ENCODE measurements at regions not wholly inside any gene's neighbourhood (a gene's known extent, or its start where the extent isn't known, plus 50 kb on each side); places are given as distances from the start of the nearest gene placed in this dataset.

DNA sequence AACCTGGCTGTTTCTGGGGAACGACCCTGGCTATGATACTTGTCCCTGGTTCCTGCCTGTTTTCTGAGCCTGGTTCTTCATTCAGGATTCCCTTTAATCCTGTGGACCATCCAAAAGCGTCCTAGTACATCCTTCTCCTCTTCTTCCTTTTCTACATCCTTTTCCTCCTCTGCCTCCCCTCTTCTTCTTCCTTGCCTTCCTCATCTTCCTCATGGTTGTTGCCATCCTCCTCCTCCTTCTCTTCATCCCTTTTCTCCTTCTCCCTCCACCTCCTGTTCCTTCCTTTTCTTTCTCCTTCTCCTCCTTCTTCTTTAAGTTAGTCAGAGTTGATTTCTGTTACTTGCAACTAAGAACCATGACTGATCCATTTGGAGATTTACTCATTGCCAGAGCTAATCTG lies 197.8 kb downstream of the FOXD2 start:
- H3K27ac ChIP-seq, result no peak overlapping the region
- DNase-seq, result no peak
- no peaks in the 10 kb centered on the region for H3K9me3 ChIP-seq
- intact Hi-C loops (cut with DNase I; ENCODE audit: low total_unique reads), result no loop called here
- H3K36me3 ChIP-seq, result no peaks in the 10 kb centered on the region
- peaks cover 0 to 4% (median 0%) of the 10 kb centered on the region in 4 donors for H3K4me1 ChIP-seq
- H3K4me3 ChIP-seq, result no peak overlapping the region
- H3K27me3 ChIP-seq, result peaks cover 0 to 6% of the 10 kb centered on the region in 2 donors
- no peak for TF ChIP-seq CTCF (IDR thresholded peaks at IDR 0.05)

DNA sequence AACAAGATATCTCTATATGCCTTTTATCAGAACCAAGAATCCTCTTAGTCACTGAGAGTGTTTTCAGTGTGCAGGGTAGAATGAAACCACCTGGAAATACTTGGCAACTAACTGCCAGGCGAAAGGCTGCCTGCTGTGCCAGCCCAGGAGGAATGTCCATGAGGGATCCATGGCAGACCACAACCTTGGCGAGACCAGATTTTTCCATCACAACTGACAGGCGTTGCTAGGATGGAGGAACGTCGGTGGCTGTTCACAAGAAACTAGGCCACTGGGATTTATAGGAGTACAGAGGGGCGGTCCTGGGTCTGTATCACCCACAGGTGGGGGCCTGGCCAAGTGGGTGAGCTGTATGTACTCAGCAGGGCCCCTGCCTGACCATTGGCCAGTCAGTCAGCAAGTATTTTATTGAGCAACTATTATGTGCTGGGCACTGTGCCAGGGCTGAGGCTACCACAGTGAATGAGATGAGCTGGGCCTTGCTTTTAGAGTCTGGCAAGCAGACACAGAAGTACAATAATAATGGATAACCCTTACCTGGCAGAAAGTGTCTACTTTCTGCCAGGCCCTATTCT lies 199.4 kb downstream of the FOXD2 start:
- DNase-seq, result no peak
- Histone ChIP-seq H3K27ac (no peak overlapping the region), H3K36me3 (no peaks in the 10 kb centered on the region), H3K9me3 (no peaks in the 10 kb centered on the region), H3K4me3 (no peak overlapping the region), H3K4me1 (peaks cover 0 to 4% (median 0%) of the 10 kb centered on the region in 4 donors), H3K27me3 (no peaks in the 10 kb centered on the region)
- intact Hi-C loops (cut with DNase I; ENCODE audit: low total_unique reads), result no loop called here
- no peak for TF ChIP-seq CTCF (IDR thresholded peaks at IDR 0.05)

DNA sequence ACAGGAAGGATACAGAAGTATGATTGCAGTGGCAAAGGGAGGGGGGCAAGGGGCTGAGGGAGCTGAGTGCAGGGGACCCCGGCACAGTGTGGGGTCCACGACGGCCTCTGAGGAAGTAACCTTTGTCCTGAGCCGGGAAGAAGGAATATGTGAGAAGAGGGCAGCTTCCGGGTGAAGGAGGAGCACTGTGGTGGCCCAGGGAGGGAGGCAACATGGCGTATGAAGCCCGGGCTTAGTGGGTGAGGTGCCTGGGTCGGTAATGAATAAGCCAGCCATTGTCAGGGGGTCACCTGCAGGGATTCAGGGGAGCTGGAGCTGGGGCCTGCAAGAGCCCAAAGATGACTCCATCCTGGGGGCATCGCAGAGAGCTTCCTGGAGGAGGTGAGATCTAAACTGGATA lies 200.4 kb downstream of the FOXD2 start:
- Histone ChIP-seq H3K4me3 (no peak overlapping the region), H3K4me1 (peaks cover 0 to 7% (median 2%) of the 10 kb centered on the region in 4 donors), H3K27me3 (no peaks in the 10 kb centered on the region), H3K9me3 (no peaks in the 10 kb centered on the region), H3K36me3 (no peaks in the 10 kb centered on the region), H3K27ac (no peak overlapping the region)
- DNase-seq, result no peak
- TF ChIP-seq CTCF (IDR thresholded peaks at IDR 0.05), result no peak
- intact Hi-C loops (cut with DNase I; ENCODE audit: low total_unique reads), result no loop called here

- Histone ChIP-seq H3K36me3 (no peaks in the 10 kb centered on the region), H3K27me3 (no peaks in the 10 kb centered on the region), H3K9me3 (no peaks in the 10 kb centered on the region), H3K27ac (no peak overlapping the region), H3K4me1 (peaks cover 0 to 12% (median 6%) of the 10 kb centered on the region in 4 donors), H3K4me3 (no peak overlapping the region)
- TF ChIP-seq CTCF (IDR thresholded peaks at IDR 0.05), result no peak
- no peak for DNase-seq
- intact Hi-C loops (cut with DNase I; ENCODE audit: low total_unique reads), result no loop called here
These were observed 200.9 kb downstream of the FOXD2 start for GRCh38 chr1:47638713-47639112.

- TF ChIP-seq CTCF (IDR thresholded peaks at IDR 0.05), result no peak
- peak overlapping the region; percentile 67 for H3K27ac ChIP-seq
- H3K4me3 ChIP-seq, result no peak overlapping the region
- no peak for DNase-seq
- no peaks in the 10 kb centered on the region for H3K36me3 ChIP-seq
- intact Hi-C loops (cut with DNase I; ENCODE audit: low total_unique reads), result no loop called here
- no peaks in the 10 kb centered on the region for H3K27me3 ChIP-seq
- H3K9me3 ChIP-seq, result no peaks in the 10 kb centered on the region
- H3K4me1 ChIP-seq, result peaks cover 0 to 31% (median 21%) of the 10 kb centered on the region in 4 donors
These were observed 205.7 kb downstream of the FOXD2 start for GRCh38 chr1:47643306-47644211.
